ENCODE measurements at regions not wholly inside any gene's neighbourhood (a gene's known extent, or its start where the extent isn't known, plus 50 kb on each side); places are given as distances from the start of the nearest gene placed in this dataset.

- H3K9ac ChIP-seq (ENCODE audit: low read length) = peak overlapping the region; percentile 94
- no peaks in the 10 kb centered on the region for H3K27me3 ChIP-seq (replicated peaks; ENCODE audit: control insufficient read depth, insufficient read depth, low read length)
- peak overlapping the region; percentile 69 for H3K4me3 ChIP-seq (ENCODE audit: low read length)
- H3K4me1 ChIP-seq (ENCODE audit: control insufficient read depth, insufficient read depth, low read length) = peaks cover 29% of the 10 kb centered on the region
- peak; percentile 93 for DNase-seq (ENCODE audit: low read depth)
- H3K36me3 ChIP-seq (ENCODE audit: control insufficient read depth, insufficient read depth, low read length, severe bottlenecking) = no peaks in the 10 kb centered on the region
- no peaks in the 10 kb centered on the region for H3K9me3 ChIP-seq (ENCODE audit: control insufficient read depth, low read length)
Observed at GRCh38 chr15:92831655-92832328, 68.3 kb upstream of the CHD2 start.

- H3K27me3 ChIP-seq (replicated peaks; ENCODE audit: control insufficient read depth, insufficient read depth, low read length) = no peaks in the 10 kb centered on the region
- DNase-seq (ENCODE audit: low read depth) = no peak
- no peaks in the 10 kb centered on the region for H3K36me3 ChIP-seq (ENCODE audit: control insufficient read depth, insufficient read depth, low read length, severe bottlenecking)
- peak overlapping the region; percentile 94 for H3K9ac ChIP-seq (ENCODE audit: low read length)
- H3K9me3 ChIP-seq (ENCODE audit: control insufficient read depth, low read length) = no peaks in the 10 kb centered on the region
- peaks cover 29% of the 10 kb centered on the region for H3K4me1 ChIP-seq (ENCODE audit: control insufficient read depth, insufficient read depth, low read length)
- peak overlapping the region; percentile 69 for H3K4me3 ChIP-seq (ENCODE audit: low read length)
Observed at GRCh38 chr15:92833106-92833433, 67.1 kb upstream of the CHD2 start.

- DNase-seq (ENCODE audit: low read depth) = no peak
- no peaks in the 10 kb centered on the region for H3K27me3 ChIP-seq (replicated peaks; ENCODE audit: control insufficient read depth, insufficient read depth, low read length)
- H3K36me3 ChIP-seq (ENCODE audit: control insufficient read depth, insufficient read depth, low read length, severe bottlenecking) = no peaks in the 10 kb centered on the region
- H3K9me3 ChIP-seq (ENCODE audit: control insufficient read depth, low read length) = no peaks in the 10 kb centered on the region
- peaks cover 29% of the 10 kb centered on the region for H3K4me1 ChIP-seq (ENCODE audit: control insufficient read depth, insufficient read depth, low read length)
- peak overlapping the region; percentile 94 for H3K9ac ChIP-seq (ENCODE audit: low read length)
- peak overlapping the region; percentile 69 for H3K4me3 ChIP-seq (ENCODE audit: low read length)
Observed at GRCh38 chr15:92833493-92834271, 66.4 kb upstream of the CHD2 start.

DNA sequence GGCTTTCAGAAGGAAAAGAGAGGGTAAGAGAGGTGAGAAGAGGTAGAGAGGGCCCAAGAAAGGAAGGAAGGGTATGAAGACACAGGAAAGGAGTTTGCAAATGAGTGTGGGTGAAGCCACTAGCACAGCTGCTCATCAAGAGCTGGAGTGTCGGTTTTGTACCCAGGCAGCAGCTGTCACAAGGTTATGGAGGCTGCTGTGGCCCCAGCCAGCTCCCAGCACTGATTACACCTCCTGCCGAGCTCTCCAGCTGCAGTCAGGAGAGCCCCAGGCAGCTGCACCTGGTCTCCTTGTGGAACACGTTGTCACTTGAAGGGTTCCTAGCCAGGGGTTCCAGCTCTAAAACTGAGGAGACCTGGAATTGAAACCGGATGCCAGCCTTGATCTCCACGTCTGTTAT lies 60.4 kb upstream of the CHD2 start:
- no peaks in the 10 kb centered on the region for H3K36me3 ChIP-seq (ENCODE audit: control insufficient read depth, insufficient read depth, low read length, severe bottlenecking)
- DNase-seq (ENCODE audit: low read depth) = no peak
- H3K4me1 ChIP-seq (ENCODE audit: control insufficient read depth, insufficient read depth, low read length) = no peaks in the 10 kb centered on the region
- H3K27me3 ChIP-seq (replicated peaks; ENCODE audit: control insufficient read depth, insufficient read depth, low read length) = no peaks in the 10 kb centered on the region
- H3K9ac ChIP-seq (ENCODE audit: low read length) = no peak overlapping the region
- H3K4me3 ChIP-seq (ENCODE audit: low read length) = no peak overlapping the region
- no peaks in the 10 kb centered on the region for H3K9me3 ChIP-seq (ENCODE audit: control insufficient read depth, low read length)

DNA sequence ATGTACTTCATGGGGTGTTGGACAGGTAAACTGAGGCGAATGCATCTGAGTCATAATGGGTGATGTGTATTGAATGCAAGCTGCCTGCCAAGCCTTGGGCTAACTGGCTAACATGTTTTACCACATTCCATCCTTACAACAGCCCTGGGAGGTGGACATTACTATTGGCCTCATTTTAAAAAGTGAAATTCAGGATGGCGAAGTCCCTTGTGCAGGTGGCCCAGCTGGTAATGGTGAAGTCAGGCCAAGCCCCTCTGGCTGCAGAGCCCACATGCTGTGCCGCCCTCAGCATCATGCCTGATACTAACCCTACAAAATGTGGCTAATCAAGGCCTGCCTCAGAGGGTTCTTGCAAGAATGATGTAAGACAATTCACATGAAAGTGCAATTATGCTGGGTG lies 60.0 kb upstream of the CHD2 start:
- Histone ChIP-seq H3K4me3 (ENCODE audit: low read length) (no peak overlapping the region), H3K36me3 (ENCODE audit: control insufficient read depth, insufficient read depth, low read length, severe bottlenecking) (no peaks in the 10 kb centered on the region), H3K27me3 (replicated peaks; ENCODE audit: control insufficient read depth, insufficient read depth, low read length) (no peaks in the 10 kb centered on the region), H3K4me1 (ENCODE audit: control insufficient read depth, insufficient read depth, low read length) (no peaks in the 10 kb centered on the region), H3K9ac (ENCODE audit: low read length) (no peak overlapping the region), H3K9me3 (ENCODE audit: control insufficient read depth, low read length) (no peaks in the 10 kb centered on the region)
- DNase-seq (ENCODE audit: low read depth) = no peak

GRCh38 chr15:92843326-92843725 lies 56.8 kb upstream of the CHD2 start:
- Histone ChIP-seq H3K4me1 (ENCODE audit: control insufficient read depth, insufficient read depth, low read length) (peaks cover 3% of the 10 kb centered on the region), H3K27me3 (replicated peaks; ENCODE audit: control insufficient read depth, insufficient read depth, low read length) (no peaks in the 10 kb centered on the region), H3K36me3 (ENCODE audit: control insufficient read depth, insufficient read depth, low read length, severe bottlenecking) (no peaks in the 10 kb centered on the region), H3K9ac (ENCODE audit: low read length) (no peak overlapping the region), H3K9me3 (ENCODE audit: control insufficient read depth, low read length) (no peaks in the 10 kb centered on the region), H3K4me3 (ENCODE audit: low read length) (no peak overlapping the region)
- DNase-seq (ENCODE audit: low read depth) = no peak

GRCh38 chr15:92843814-92844213 lies 56.3 kb upstream of the CHD2 start:
- no peaks in the 10 kb centered on the region for H3K36me3 ChIP-seq (ENCODE audit: control insufficient read depth, insufficient read depth, low read length, severe bottlenecking)
- H3K27me3 ChIP-seq (replicated peaks; ENCODE audit: control insufficient read depth, insufficient read depth, low read length) = no peaks in the 10 kb centered on the region
- H3K4me1 ChIP-seq (ENCODE audit: control insufficient read depth, insufficient read depth, low read length) = peaks cover 8% of the 10 kb centered on the region
- no peaks in the 10 kb centered on the region for H3K9me3 ChIP-seq (ENCODE audit: control insufficient read depth, low read length)
- no peak overlapping the region for H3K9ac ChIP-seq (ENCODE audit: low read length)
- DNase-seq (ENCODE audit: low read depth) = no peak
- no peak overlapping the region for H3K4me3 ChIP-seq (ENCODE audit: low read length)

DNA sequence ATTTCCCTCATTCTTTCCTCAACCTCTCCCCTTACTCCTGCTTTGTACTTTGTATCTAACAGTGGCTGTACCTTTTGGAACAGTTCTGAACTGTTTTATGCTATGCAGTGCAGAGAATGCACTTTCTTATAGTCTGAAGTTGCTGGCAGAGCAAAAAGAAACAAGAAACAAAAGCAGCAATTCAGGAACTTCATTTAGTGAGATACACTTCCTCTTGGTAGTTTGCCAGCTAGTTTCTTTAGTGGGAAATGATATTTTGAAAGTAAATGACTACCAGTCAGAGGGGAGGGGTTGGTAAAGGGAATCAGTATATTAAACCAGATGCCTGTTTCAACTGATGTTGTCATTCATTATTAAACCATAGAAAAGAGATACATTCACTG lies 55.0 kb upstream of the CHD2 start:
- DNase-seq (ENCODE audit: low read depth) = peak; percentile 71
- Histone ChIP-seq H3K4me1 (ENCODE audit: control insufficient read depth, insufficient read depth, low read length) (peaks cover 11% of the 10 kb centered on the region), H3K4me3 (ENCODE audit: low read length) (no peak overlapping the region)

GRCh38 chr15:92846741-92847140 lies 53.4 kb upstream of the CHD2 start:
- Histone ChIP-seq H3K27me3 (replicated peaks; ENCODE audit: control insufficient read depth, insufficient read depth, low read length) (no peaks in the 10 kb centered on the region), H3K4me1 (ENCODE audit: control insufficient read depth, insufficient read depth, low read length) (peaks cover 11% of the 10 kb centered on the region), H3K4me3 (ENCODE audit: low read length) (no peak overlapping the region), H3K9ac (ENCODE audit: low read length) (no peak overlapping the region), H3K9me3 (ENCODE audit: control insufficient read depth, low read length) (no peaks in the 10 kb centered on the region), H3K36me3 (ENCODE audit: control insufficient read depth, insufficient read depth, low read length, severe bottlenecking) (no peaks in the 10 kb centered on the region)
- DNase-seq (ENCODE audit: low read depth) = peak; percentile 51

More for the DNA sequence above, 55.0 kb upstream of the CHD2 start:
- Histone ChIP-seq H3K9ac (ENCODE audit: low read length) (no peak overlapping the region), H3K36me3 (ENCODE audit: control insufficient read depth, insufficient read depth, low read length, severe bottlenecking) (no peaks in the 10 kb centered on the region), H3K27me3 (replicated peaks; ENCODE audit: control insufficient read depth, insufficient read depth, low read length) (no peaks in the 10 kb centered on the region), H3K9me3 (ENCODE audit: control insufficient read depth, low read length) (no peaks in the 10 kb centered on the region)

- peaks cover 11% of the 10 kb centered on the region for H3K4me1 ChIP-seq (ENCODE audit: control insufficient read depth, insufficient read depth, low read length)
- no peaks in the 10 kb centered on the region for H3K9me3 ChIP-seq (ENCODE audit: control insufficient read depth, low read length)
- no peak overlapping the region for H3K9ac ChIP-seq (ENCODE audit: low read length)
- H3K27me3 ChIP-seq (replicated peaks; ENCODE audit: control insufficient read depth, insufficient read depth, low read length) = no peaks in the 10 kb centered on the region
- no peak overlapping the region for H3K4me3 ChIP-seq (ENCODE audit: low read length)
- no peak for DNase-seq (ENCODE audit: low read depth)
- no peaks in the 10 kb centered on the region for H3K36me3 ChIP-seq (ENCODE audit: control insufficient read depth, insufficient read depth, low read length, severe bottlenecking)
Observed at GRCh38 chr15:92847841-92848240, 52.3 kb upstream of the CHD2 start.

GRCh38 chr15:92848464-92848851 lies 51.7 kb upstream of the CHD2 start:
- H3K36me3 ChIP-seq (ENCODE audit: control insufficient read depth, insufficient read depth, low read length, severe bottlenecking) = no peaks in the 10 kb centered on the region
- H3K4me3 ChIP-seq (ENCODE audit: low read length) = no peak overlapping the region
- no peaks in the 10 kb centered on the region for H3K9me3 ChIP-seq (ENCODE audit: control insufficient read depth, low read length)
- H3K27me3 ChIP-seq (replicated peaks; ENCODE audit: control insufficient read depth, insufficient read depth, low read length) = no peaks in the 10 kb centered on the region
- H3K4me1 ChIP-seq (ENCODE audit: control insufficient read depth, insufficient read depth, low read length) = peaks cover 11% of the 10 kb centered on the region
- DNase-seq (ENCODE audit: low read depth) = no peak
- no peak overlapping the region for H3K9ac ChIP-seq (ENCODE audit: low read length)

All from adipocyte (in vitro differentiated cells).